Esophagus (tissue), 2 donors: ENCODE measurements at regions not wholly inside any gene's neighbourhood (a gene's known extent, or its start where the extent isn't known, plus 50 kb on each side); places are given as distances from the start of the nearest gene placed in this dataset.

Experiments
- H3K27ac ChIP-seq, 2 donors: one replicate each; pipeline ENCODE4 v1.5.1; 2013; ENCODE audit warnings: low read depth in 2 of 2, mild to moderate bottlenecking in 2 of 2, inconsistent platforms in 1 of 2, low read length in 1 of 2, moderate library complexity in 1 of 2
- H3K27me3 ChIP-seq, 2 donors: one replicate each; pipeline ENCODE4 v1.6.1; 2013; ENCODE audit warnings: low read length in 2 of 2, control low read depth in 1 of 2, mild to moderate bottlenecking in 1 of 2; ENCODE audit not compliant: insufficient read depth in 2 of 2, control insufficient read depth in 1 of 2
- H3K36me3 ChIP-seq, 2 donors: one replicate each; pipeline ENCODE4 v1.6.1; 2013; ENCODE audit warnings: low read length in 1 of 2; ENCODE audit not compliant: control insufficient read depth in 2 of 2, insufficient read depth in 2 of 2
- H3K4me1 ChIP-seq, 2 donors: one replicate each; pipeline ENCODE4 v1.6.1; 2013; ENCODE audit warnings: low read length in 1 of 2; ENCODE audit not compliant: control insufficient read depth in 2 of 2, insufficient read depth in 2 of 2
- H3K4me3 ChIP-seq, 2 donors: one replicate each; pipeline ENCODE4 v1.5.1; 2013; ENCODE audit warnings: low read length in 2 of 2, mild to moderate bottlenecking in 2 of 2, low read depth in 1 of 2, moderate library complexity in 1 of 2
- H3K9me3 ChIP-seq, 2 donors: one replicate each; pipeline ENCODE4 v1.6.1; 2013; ENCODE audit warnings: mild to moderate bottlenecking in 2 of 2, low read depth in 1 of 2, low read length in 1 of 2, moderate library complexity in 1 of 2; ENCODE audit not compliant: control insufficient read depth in 2 of 2, insufficient read depth in 1 of 2
- whole genome bisulfite sequencing, 2 donors: extraction: QIAGEN DNeasy Blood & Tissue Kit; methylation state at CpG; one replicate each; pipeline ENCODE4 v1.1.7; 2013; 5-methylcytosine and 5-hydroxymethylcytosine counted together
- donor health status: healthy with polysubstance abuse.
- donor health status: Bipolar disorder and iron deficiency.

- WGBS, 2 donors, result 54 to 57% methylated on average over 1 of the region's 1 CpG
- H3K4me1 ChIP-seq, result no peaks in the 10 kb centered on the region
- no peaks in the 10 kb centered on the region for H3K9me3 ChIP-seq
- no peak overlapping the region for H3K27ac ChIP-seq
- no peak overlapping the region for H3K4me3 ChIP-seq
- no peaks in the 10 kb centered on the region for H3K27me3 ChIP-seq
- no peaks in the 10 kb centered on the region for H3K36me3 ChIP-seq
Observed at GRCh38 chr7:109259151-109259550, 689.5 kb downstream of the DNAJB9 start.

- H3K4me3 ChIP-seq, result no peak overlapping the region
- H3K9me3 ChIP-seq, result no peaks in the 10 kb centered on the region
- H3K36me3 ChIP-seq, result no peaks in the 10 kb centered on the region
- H3K4me1 ChIP-seq, result no peaks in the 10 kb centered on the region
- H3K27me3 ChIP-seq, result no peaks in the 10 kb centered on the region
- WGBS, 2 donors, result 57 to 75% methylated on average over 3 of the region's 3 CpGs
- H3K27ac ChIP-seq, result no peak overlapping the region
Observed at GRCh38 chr7:109261781-109262180, 692.1 kb downstream of the DNAJB9 start.

GRCh38 chr7:109266610-109267009 lies 696.9 kb downstream of the DNAJB9 start:
- no peaks in the 10 kb centered on the region for H3K36me3 ChIP-seq
- no peaks in the 10 kb centered on the region for H3K27me3 ChIP-seq
- no peaks in the 10 kb centered on the region for H3K9me3 ChIP-seq
- no peaks in the 10 kb centered on the region for H3K4me1 ChIP-seq
- whole genome bisulfite sequencing, 2 donors, result 76 to 78% methylated on average over 3 of the region's 3 CpGs
- H3K4me3 ChIP-seq, result no peak overlapping the region
- no peak overlapping the region for H3K27ac ChIP-seq

DNA sequence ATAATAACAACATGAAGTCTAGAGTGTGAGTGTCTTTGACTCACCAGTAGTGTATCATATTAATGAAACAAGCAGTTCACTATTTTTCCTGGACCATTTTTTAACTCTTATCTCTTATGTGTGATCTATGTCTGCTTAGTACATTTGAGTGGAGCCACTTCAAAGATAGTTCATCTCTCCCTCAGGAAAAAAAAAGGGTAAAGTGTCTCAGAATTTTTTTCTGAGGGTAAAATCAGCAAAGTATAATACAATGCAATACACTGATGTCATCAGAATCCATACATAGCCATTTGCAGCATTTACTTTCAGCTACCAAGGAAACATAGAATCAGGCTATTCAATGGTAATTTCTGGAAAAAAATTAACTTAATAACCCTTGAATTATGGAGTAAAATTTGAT lies 706.7 kb downstream of the DNAJB9 start:
- H3K9me3 ChIP-seq, result no peaks in the 10 kb centered on the region
- no peaks in the 10 kb centered on the region for H3K27me3 ChIP-seq
- no peak overlapping the region for H3K27ac ChIP-seq
- H3K4me1 ChIP-seq, result no peaks in the 10 kb centered on the region
- H3K4me3 ChIP-seq, result no peak overlapping the region
- H3K36me3 ChIP-seq, result no peaks in the 10 kb centered on the region

- H3K4me3 ChIP-seq, result no peak overlapping the region
- H3K27ac ChIP-seq, result no peak overlapping the region
- H3K27me3 ChIP-seq, result no peaks in the 10 kb centered on the region
- H3K9me3 ChIP-seq, result no peaks in the 10 kb centered on the region
- H3K36me3 ChIP-seq, result no peaks in the 10 kb centered on the region
- no peaks in the 10 kb centered on the region for H3K4me1 ChIP-seq
Observed at GRCh38 chr7:109282726-109283125, 713.1 kb downstream of the DNAJB9 start.

DNA sequence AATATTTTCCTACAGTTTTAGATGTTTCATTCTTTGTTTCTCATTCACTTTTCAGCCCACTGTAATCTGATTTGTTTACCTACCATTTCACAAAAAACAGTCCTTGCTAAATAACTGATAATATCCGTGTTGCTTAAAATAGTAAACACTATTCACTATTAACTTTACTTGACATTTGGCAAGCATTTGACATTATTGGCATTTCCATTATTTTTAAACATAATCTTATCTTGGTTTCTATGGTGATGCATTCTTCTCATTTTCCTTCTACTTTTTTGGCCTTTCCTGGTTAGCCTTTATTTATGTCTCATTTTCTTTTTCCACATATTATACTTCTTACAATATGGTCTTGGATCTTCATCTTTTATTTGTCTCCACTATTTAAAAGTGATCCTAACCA lies 715.3 kb downstream of the DNAJB9 start:
- Histone ChIP-seq H3K4me1 (no peaks in the 10 kb centered on the region), H3K9me3 (no peaks in the 10 kb centered on the region), H3K4me3 (no peak overlapping the region), H3K27ac (no peak overlapping the region), H3K36me3 (no peaks in the 10 kb centered on the region), H3K27me3 (no peaks in the 10 kb centered on the region)
- 23 to 34% methylated on average over 1 of the region's 1 CpG for WGBS, 2 donors

- Histone ChIP-seq H3K9me3 (no peaks in the 10 kb centered on the region), H3K36me3 (no peaks in the 10 kb centered on the region), H3K4me3 (no peak overlapping the region), H3K27ac (no peak overlapping the region), H3K27me3 (no peaks in the 10 kb centered on the region), H3K4me1 (no peaks in the 10 kb centered on the region)
- WGBS, 2 donors, result 54 to 63% methylated on average over 2 of the region's 2 CpGs
Observed at GRCh38 chr7:109295158-109295557, 725.5 kb downstream of the DNAJB9 start.

DNA sequence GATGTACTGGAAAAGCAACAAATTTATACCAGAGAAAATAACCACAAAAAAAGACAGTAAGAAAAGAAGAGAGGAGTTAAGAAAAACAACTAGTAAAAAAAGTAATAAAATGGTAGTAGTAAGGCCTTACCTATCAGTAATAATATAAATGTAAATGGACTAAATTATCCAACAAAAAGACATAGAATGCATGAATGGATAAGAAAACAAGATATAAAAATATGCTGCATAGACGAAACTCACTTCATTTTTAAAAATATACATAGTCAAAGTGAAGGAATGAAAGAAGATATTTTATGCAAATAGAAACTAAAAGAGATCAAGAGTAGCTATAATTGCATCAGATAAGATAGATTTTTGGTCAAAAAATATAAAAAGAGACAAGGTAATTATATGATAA lies 739.1 kb downstream of the DNAJB9 start:
- Histone ChIP-seq H3K27ac (no peak overlapping the region), H3K36me3 (no peaks in the 10 kb centered on the region), H3K4me3 (no peak overlapping the region), H3K27me3 (no peaks in the 10 kb centered on the region), H3K4me1 (no peaks in the 10 kb centered on the region), H3K9me3 (peaks cover 6 to 10% of the 10 kb centered on the region in 2 donors)
- 77 to 85% methylated on average over 1 of the region's 1 CpG for WGBS, 2 donors

DNA sequence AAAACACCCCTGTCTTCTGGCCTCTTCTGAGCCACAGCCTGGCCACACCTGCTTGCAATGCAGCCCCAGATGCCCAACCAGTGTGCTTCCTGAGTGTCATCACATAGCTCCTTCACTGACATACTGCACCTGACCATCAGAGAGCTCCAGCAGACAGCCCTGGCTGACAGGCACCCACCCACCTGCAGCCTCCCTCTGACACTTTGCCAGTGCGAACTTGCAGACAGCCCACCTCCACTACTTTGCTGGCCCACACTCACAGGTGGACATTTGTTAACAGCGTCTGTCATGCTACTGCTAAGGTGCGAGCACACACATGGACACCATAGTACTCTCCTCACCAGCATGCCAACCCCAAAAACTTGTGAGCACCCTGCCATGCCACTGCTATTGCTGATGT lies 740.1 kb downstream of the DNAJB9 start:
- no peaks in the 10 kb centered on the region for H3K4me1 ChIP-seq
- H3K27ac ChIP-seq, result no peak overlapping the region
- no peaks in the 10 kb centered on the region for H3K27me3 ChIP-seq
- WGBS, 2 donors, result 91 to 92% methylated on average over 3 of the region's 3 CpGs
- peaks cover 6 to 10% of the 10 kb centered on the region in 2 donors for H3K9me3 ChIP-seq
- H3K4me3 ChIP-seq, result no peak overlapping the region
- H3K36me3 ChIP-seq, result no peaks in the 10 kb centered on the region

- H3K36me3 ChIP-seq, result no peaks in the 10 kb centered on the region
- no peaks in the 10 kb centered on the region for H3K4me1 ChIP-seq
- no peak overlapping the region for H3K27ac ChIP-seq
- no peaks in the 10 kb centered on the region for H3K27me3 ChIP-seq
- no peaks in the 10 kb centered on the region for H3K9me3 ChIP-seq
- no peak overlapping the region for H3K4me3 ChIP-seq
Observed at GRCh38 chr7:109318136-109318535, 748.5 kb downstream of the DNAJB9 start.
